NT2/D1 (cell line): ENCODE measurements at regions not wholly inside any gene's neighbourhood (a gene's known extent, or its start where the extent isn't known, plus 50 kb on each side); places are given as distances from the start of the nearest gene placed in this dataset.

ENCODE experiments used
- SUZ12 ChIP-seq: IDR thresholded peaks from 2 replicates; pipeline ENCODE4 v1.6.1; 2011; ENCODE audit not compliant: insufficient read length, insufficient read depth; ENCODE audit errors: extremely low read depth
- YY1 ChIP-seq: IDR thresholded peaks from 2 replicates; pipeline ENCODE4 v1.6.1; 2011; ENCODE audit not compliant: insufficient read length, insufficient read depth

DNA sequence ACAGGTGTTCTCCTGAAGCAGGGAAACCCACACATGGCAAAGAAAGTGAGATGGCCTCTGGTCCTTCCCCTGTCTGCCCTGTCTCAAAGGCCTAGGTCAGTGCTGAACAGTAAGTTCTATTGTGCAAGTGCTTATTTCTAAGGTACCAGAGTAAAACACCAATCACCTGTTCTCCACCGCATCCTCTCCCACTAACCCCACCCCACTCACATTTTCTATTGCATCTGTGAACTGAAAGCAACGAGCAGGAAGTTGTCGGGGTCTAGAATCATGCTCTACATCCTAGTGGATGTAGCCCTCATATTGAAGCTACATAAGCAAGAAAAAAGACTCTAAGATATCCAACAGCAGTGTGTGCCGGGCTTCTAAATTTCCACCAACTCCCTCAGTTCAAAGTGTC is 265.9 kb downstream of the ENC1 start:
- TF ChIP-seq YY1 (no peak), SUZ12 (no peak)
